ENCODE measurements at regions not wholly inside any gene's neighbourhood (a gene's known extent, or its start where the extent isn't known, plus 50 kb on each side); places are given as distances from the start of the nearest gene placed in this dataset.
A peak's percentile ranks its signal among the peaks of the same experiment; 100 is the strongest.

- DNase-seq = no peak
Measured at GRCh38 chr9:88326936-88327335, 61.3 kb upstream of the SPIN1 start.

- no peak for DNase-seq
Measured at GRCh38 chr9:88326015-88326414, 62.2 kb upstream of the SPIN1 start.

GRCh38 chr9:88322906-88323566, 65.2 kb upstream of the SPIN1 start:
- peak in 3 of 5 experiments; percentile 25 to 97 (median 82) for DNase-seq

GRCh38 chr9:88321764-88322163, 66.5 kb upstream of the SPIN1 start:
- DNase-seq = peak in 1 of 5 experiments; percentile 30

- DNase-seq = no peak
Measured at GRCh38 chr9:88320748-88321415, 67.4 kb upstream of the SPIN1 start.

- no peak for DNase-seq
Measured at GRCh38 chr9:88319936-88320747, 68.1 kb upstream of the SPIN1 start.

- DNase-seq = peak in 1 of 5 experiments; percentile 30
Measured at GRCh38 chr9:88313364-88314220, 74.7 kb upstream of the SPIN1 start.

GRCh38 chr9:88312517-88313103, 75.6 kb upstream of the SPIN1 start:
- DNase-seq = no peak

GRCh38 chr9:88312045-88312444, 76.2 kb upstream of the SPIN1 start:
- DNase-seq = peak in 1 of 5 experiments; percentile 67

- no peak for DNase-seq
Measured at GRCh38 chr9:88310310-88310980, 77.8 kb upstream of the SPIN1 start.

GRCh38 chr9:88308831-88309560, 79.2 kb upstream of the SPIN1 start:
- DNase-seq = no peak

GRCh38 chr9:88307136-88307535, 81.1 kb upstream of the SPIN1 start:
- no peak for DNase-seq

GRCh38 chr9:88303721-88304451, 84.4 kb upstream of the SPIN1 start:
- peak in 2 of 5 experiments; percentile 17 to 95 for DNase-seq

GRCh38 chr9:88302579-88303324, 85.5 kb upstream of the SPIN1 start:
- DNase-seq = no peak

GRCh38 chr9:88300556-88300955, 87.7 kb upstream of the SPIN1 start:
- no peak for DNase-seq

- DNase-seq = no peak
Measured at GRCh38 chr9:88291856-88292255, 96.4 kb upstream of the SPIN1 start.

GRCh38 chr9:88291056-88291455, 97.2 kb upstream of the SPIN1 start:
- no peak for DNase-seq

GRCh38 chr9:88289532-88289931, 98.7 kb upstream of the SPIN1 start:
- no peak for DNase-seq

- DNase-seq = no peak
Measured at GRCh38 chr9:88287972-88288371, 100.3 kb upstream of the SPIN1 start.

Measured in T-helper 2 cell (primary cell).